AG09309 (cell line): ENCODE measurements at regions not wholly inside any gene's neighbourhood (a gene's known extent, or its start where the extent isn't known, plus 50 kb on each side); places are given as distances from the start of the nearest gene placed in this dataset.
"Not testable (repeated sequence)": the region's sequence is repeated elsewhere in the genome, so short reads cannot be mapped to it uniquely, and the experiment has no call there.

ENCODE experiments used
- DNase-seq: peaks from one replicate; pipeline ENCODE4 v3.0.0-alpha.2; 2010; ENCODE audit warnings: low read depth
- H3K4me3 ChIP-seq: 2 replicates; pipeline ENCODE4 v1.5.1; 2011; ENCODE audit warnings: mild to moderate bottlenecking, low read depth, low read length, moderate library complexity; ENCODE audit not compliant: control insufficient read depth
- TF ChIP-seq, protein P1 (sequence below): IDR thresholded peaks from 2 replicates; pipeline ENCODE4 v1.5.1; 2011; ENCODE audit warnings: mild to moderate bottlenecking, low read depth, low read length, inconsistent platforms; ENCODE audit not compliant: insufficient read depth, control insufficient read depth; ENCODE audit errors: missing control alignments

- no peak overlapping the region for H3K4me3 ChIP-seq
- TF ChIP-seq, protein P1, sequence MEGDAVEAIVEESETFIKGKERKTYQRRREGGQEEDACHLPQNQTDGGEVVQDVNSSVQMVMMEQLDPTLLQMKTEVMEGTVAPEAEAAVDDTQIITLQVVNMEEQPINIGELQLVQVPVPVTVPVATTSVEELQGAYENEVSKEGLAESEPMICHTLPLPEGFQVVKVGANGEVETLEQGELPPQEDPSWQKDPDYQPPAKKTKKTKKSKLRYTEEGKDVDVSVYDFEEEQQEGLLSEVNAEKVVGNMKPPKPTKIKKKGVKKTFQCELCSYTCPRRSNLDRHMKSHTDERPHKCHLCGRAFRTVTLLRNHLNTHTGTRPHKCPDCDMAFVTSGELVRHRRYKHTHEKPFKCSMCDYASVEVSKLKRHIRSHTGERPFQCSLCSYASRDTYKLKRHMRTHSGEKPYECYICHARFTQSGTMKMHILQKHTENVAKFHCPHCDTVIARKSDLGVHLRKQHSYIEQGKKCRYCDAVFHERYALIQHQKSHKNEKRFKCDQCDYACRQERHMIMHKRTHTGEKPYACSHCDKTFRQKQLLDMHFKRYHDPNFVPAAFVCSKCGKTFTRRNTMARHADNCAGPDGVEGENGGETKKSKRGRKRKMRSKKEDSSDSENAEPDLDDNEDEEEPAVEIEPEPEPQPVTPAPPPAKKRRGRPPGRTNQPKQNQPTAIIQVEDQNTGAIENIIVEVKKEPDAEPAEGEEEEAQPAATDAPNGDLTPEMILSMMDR: no peak
- no peak for DNase-seq
Observed at GRCh38 chr4:23957465-23957864, 67.6 kb upstream of the PPARGC1A start.

DNA sequence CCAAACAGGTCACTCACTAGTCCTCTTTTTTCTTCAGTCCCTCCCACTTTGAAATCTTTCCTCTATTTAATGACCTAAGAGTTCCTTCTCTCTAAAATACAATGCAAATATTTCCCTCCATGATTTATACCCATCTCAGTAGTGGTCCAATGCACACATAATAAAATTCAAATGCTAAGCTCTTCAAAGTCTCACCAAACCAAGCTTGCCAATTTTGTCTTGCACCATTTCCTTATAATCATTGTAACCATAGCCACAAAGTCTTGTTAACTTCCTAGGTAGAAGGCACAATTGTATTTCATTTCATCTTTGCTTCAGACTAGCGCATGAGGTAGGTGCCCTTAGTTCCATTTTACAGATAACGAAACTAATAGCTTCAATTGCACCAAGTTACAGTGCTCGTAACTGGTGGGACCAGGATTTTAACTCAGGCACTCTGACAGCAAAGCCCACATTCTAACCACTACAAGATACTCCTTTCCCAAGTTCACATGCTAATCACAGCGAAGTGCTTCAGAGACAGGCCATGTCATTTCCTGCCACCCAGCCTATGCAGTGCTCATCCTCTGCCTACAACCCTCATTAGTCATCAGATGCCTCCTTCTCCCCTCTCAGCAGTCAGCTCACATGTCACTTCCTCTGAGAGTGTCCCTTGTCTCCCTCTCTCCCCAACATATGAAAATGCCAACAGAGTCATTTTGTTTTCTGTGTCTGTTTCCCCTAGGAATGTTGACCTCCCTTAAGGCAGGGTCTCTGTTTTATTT, 66.9 kb upstream of the PPARGC1A start:
- H3K4me3 ChIP-seq: no peak overlapping the region
- TF ChIP-seq, protein P1: no peak
- no peak for DNase-seq

DNA sequence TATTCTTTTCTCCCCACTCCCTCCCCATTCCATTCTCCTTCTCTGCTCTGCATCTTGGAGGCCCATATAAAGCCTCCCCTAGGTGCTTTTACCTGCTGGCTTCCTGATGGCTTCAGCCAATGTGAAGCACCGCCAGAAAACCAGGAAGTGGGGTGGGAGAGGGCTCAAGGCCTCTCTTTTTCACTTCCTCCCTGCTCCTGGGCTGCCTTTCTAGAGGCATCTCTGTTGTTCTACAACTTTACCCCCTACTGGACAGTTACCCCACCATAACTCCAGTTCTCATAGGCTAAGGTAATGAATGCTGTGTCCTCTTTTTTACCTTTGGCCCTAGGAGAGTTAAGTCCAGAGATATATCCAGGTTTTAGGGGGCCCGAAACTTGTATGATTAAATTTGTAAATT, 62.4 kb upstream of the PPARGC1A start:
- TF ChIP-seq, protein P1: no peak
- no peak overlapping the region for H3K4me3 ChIP-seq
- DNase-seq: no peak

DNA sequence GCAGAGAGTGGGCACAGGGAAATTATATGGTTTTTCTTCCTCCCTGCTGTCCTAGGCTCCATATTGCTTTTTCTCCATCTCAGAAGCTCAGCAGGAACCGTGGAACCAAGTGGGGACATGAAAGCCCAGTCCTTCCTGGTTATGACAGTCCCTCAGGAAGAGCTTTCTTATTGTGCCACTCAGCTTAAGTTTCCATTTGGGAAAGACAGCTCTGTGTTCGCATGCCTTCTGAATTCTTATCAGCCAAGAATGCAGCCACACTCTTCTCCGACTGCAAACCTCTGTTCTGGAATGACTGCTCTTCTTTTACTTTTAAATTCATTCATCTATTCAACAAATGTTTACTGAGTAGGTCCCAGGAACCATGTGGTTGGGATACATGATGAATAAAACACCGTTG, 58.0 kb upstream of the PPARGC1A start:
- no peak overlapping the region for H3K4me3 ChIP-seq
- TF ChIP-seq, protein P1: no peak

DNA sequence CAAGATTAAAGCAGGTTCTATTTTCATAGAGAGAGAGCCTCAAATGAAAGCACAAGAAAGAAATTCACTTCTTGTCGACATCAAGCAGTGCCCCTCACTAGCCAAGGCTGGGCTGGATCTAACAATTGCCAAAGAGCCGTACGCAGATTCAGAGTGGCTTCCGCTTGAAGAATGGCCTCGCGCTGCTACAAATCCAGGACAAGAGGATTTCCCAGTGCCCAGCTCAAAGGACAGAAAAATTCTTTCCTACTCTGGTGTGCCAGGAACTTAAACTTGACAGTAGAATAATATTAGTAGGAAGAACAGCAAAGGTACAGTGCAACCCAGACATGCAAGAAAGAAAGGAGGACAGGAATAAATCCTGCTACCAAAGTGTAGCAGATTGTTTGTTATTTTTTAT, 56.5 kb upstream of the PPARGC1A start:
- TF ChIP-seq, protein P1: no peak
- no peak overlapping the region for H3K4me3 ChIP-seq
- DNase-seq: no peak

More for the DNA sequence above, 58.0 kb upstream of the PPARGC1A start:
- no peak for DNase-seq

DNA sequence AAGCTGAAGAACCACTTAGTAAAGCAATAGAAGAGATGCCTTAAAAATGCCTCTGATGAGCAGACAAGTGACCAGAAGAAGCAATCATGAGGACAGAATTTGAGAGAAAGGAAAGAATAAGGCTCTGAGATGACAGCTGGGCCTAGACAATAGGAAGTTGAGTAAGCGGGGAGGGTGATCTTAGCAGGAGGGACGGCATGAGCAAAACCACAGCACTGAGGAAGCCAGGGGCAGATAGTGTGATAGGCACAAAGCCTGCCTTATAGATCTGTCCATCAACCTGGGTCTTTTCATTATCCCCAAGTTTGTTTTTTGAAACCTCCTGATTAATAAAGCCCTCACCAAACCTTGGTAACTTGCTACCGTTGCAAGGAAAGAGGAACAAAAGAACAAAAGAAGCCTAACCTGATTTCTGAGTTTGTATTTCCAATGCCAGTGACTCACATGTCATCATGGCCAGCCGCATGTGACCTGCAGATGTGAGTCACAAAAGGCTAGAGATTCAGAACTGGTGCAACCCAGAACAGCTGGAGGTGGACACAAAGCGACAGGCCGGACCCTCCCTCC, 55.7 kb upstream of the PPARGC1A start:
- TF ChIP-seq, protein P1: no peak
- DNase-seq: peak; percentile 13
- H3K4me3 ChIP-seq: no peak overlapping the region

GRCh38 chr4:23944556-23944955, 54.7 kb upstream of the PPARGC1A start:
- H3K4me3 ChIP-seq: not testable (repeated sequence)

More at GRCh38 chr4:23944556-23944955, 54.7 kb upstream of the PPARGC1A start:
- DNase-seq: not testable (repeated sequence)
